ENCODE measurements at regions not wholly inside any gene's neighbourhood (a gene's known extent, or its start where the extent isn't known, plus 50 kb on each side); places are given as distances from the start of the nearest gene placed in this dataset.

DNA sequence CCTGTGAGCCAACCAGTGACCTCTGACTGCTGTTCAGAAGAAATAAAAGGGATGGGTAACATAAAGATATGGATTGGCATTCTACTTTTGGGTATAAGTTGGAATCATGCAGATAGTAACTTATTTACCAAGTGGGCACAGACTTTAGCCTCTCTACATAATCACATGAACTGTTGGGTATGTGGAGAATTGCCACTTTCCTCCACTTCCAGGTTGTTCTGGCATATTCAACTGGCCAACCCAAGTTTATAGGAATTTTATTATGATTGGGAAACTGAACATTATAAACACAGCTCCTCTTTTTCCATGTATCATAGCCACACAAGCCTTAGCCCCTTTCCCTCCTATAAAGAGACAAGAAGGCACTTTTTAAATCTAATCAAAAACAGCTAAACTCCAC, 179.3 kb downstream of the RNF152 start:
- no peak for TF ChIP-seq POLR2AphosphoS5 (IDR thresholded peaks at IDR 0.05)
- TF ChIP-seq, protein P1, sequence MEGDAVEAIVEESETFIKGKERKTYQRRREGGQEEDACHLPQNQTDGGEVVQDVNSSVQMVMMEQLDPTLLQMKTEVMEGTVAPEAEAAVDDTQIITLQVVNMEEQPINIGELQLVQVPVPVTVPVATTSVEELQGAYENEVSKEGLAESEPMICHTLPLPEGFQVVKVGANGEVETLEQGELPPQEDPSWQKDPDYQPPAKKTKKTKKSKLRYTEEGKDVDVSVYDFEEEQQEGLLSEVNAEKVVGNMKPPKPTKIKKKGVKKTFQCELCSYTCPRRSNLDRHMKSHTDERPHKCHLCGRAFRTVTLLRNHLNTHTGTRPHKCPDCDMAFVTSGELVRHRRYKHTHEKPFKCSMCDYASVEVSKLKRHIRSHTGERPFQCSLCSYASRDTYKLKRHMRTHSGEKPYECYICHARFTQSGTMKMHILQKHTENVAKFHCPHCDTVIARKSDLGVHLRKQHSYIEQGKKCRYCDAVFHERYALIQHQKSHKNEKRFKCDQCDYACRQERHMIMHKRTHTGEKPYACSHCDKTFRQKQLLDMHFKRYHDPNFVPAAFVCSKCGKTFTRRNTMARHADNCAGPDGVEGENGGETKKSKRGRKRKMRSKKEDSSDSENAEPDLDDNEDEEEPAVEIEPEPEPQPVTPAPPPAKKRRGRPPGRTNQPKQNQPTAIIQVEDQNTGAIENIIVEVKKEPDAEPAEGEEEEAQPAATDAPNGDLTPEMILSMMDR (IDR thresholded peaks at IDR 0.05), result no peak

Measured in prostate gland (tissue), 2 donors.